GM23338 (cell line): ENCODE measurements at regions not wholly inside any gene's neighbourhood (a gene's known extent, or its start where the extent isn't known, plus 50 kb on each side); places are given as distances from the start of the nearest gene placed in this dataset.

Experiments used
- ATAC-seq: fragments of 200-7000 bp; cut with Tn5 transposase; 3 replicates; pipeline ENCODE4 v1.9.1; 2020
- DNase-seq: peaks from one replicate; pipeline ENCODE4 v3.0.0-alpha.2; 2015; ENCODE audit warnings: low spot score
- H2AFZ ChIP-seq: fragments of 200-600 bp; sonication (generic); 2 replicates; pipeline ENCODE4 v1.8.0; 2016; ENCODE audit warnings: antibody characterized with exemption, mild to moderate bottlenecking, moderate library complexity
- H3F3A ChIP-seq: fragments of 200-600 bp; sonication (generic); replicated peaks from 2 replicates; pipeline ENCODE4 v1.8.0; 2017; ENCODE audit warnings: antibody characterized with exemption, mixed run types, low read depth
- H3K27ac ChIP-seq: fragments of 200-600 bp; sonication (generic); 2 replicates; pipeline ENCODE4 v1.6.1; 2016; ENCODE audit warnings: low read depth
- H3K27me3 ChIP-seq: fragments of 200-600 bp; sonication (generic); 2 replicates; pipeline ENCODE4 v1.8.0; 2016; ENCODE audit warnings: mild to moderate bottlenecking, mixed run types, moderate library complexity; ENCODE audit not compliant: insufficient read depth
- H3K36me3 ChIP-seq: fragments of 200-600 bp; sonication (generic); 2 replicates; pipeline ENCODE4 v1.8.0; 2016; ENCODE audit warnings: mild to moderate bottlenecking; ENCODE audit not compliant: insufficient read depth
- H3K4me1 ChIP-seq: fragments of 200-600 bp; sonication (generic); 2 replicates; pipeline ENCODE4 v1.8.0; 2016; ENCODE audit warnings: mild to moderate bottlenecking, moderate library complexity; ENCODE audit not compliant: insufficient read depth
- H3K4me2 ChIP-seq: fragments of 200-600 bp; sonication (generic); 2 replicates; pipeline ENCODE4 v1.7.1; 2017; ENCODE audit warnings: mixed run types
- H3K4me3 ChIP-seq: fragments of 200-600 bp; sonication (generic); 2 replicates; pipeline ENCODE4 v1.6.1; 2016; ENCODE audit warnings: mixed run types
- H3K79me2 ChIP-seq: fragments of 200-600 bp; sonication (generic); replicated peaks from 2 replicates; pipeline ENCODE4 v1.8.0; 2017; ENCODE audit warnings: mild to moderate bottlenecking; ENCODE audit not compliant: insufficient read depth
- H3K9me2 ChIP-seq: fragments of 200-600 bp; sonication (generic); 2 replicates; pipeline ENCODE4 v1.8.0; 2017; ENCODE audit not compliant: insufficient read depth
- H4K20me1 ChIP-seq: fragments of 200-600 bp; sonication (generic); replicated peaks from 2 replicates; pipeline ENCODE4 v1.8.0; 2017; ENCODE audit warnings: mild to moderate bottlenecking; ENCODE audit not compliant: insufficient read depth
- H3K27ac Mint-ChIP-seq: 2 replicates; pipeline ENCODE4 v1.8.0; 2020; ENCODE audit warnings: inconsistent platforms, mild to moderate bottlenecking, moderate library complexity, mixed read lengths
- H3K27me3 Mint-ChIP-seq: 3 replicates; pipeline ENCODE4 v1.8.0; 2022; ENCODE audit warnings: low read depth, mild to moderate bottlenecking, moderate library complexity, mixed read lengths, inconsistent platforms; ENCODE audit not compliant: insufficient read depth, poor library complexity
- H3K36me3 Mint-ChIP-seq: 3 replicates; pipeline ENCODE4 v1.8.0; 2021; ENCODE audit warnings: low read depth, mild to moderate bottlenecking, inconsistent platforms, moderate library complexity, mixed read lengths
- H3K4me1 Mint-ChIP-seq: 3 replicates; pipeline ENCODE4 v1.8.0; 2020; ENCODE audit warnings: mild to moderate bottlenecking, inconsistent platforms, mixed read lengths
- H3K4me3 Mint-ChIP-seq: 3 replicates; pipeline ENCODE4 v1.8.0; 2021; ENCODE audit warnings: moderate library complexity, mild to moderate bottlenecking, inconsistent platforms, mixed read lengths
- H3K9me3 Mint-ChIP-seq: 3 replicates; pipeline ENCODE4 v1.8.0; 2020; ENCODE audit warnings: moderate library complexity, mild to moderate bottlenecking, inconsistent platforms, mixed read lengths
- CREB1 ChIP-seq: fragments of 250-450 bp; sonication (Bioruptor Pico); IDR thresholded peaks from 2 replicates; pipeline ENCODE4 v1.5.0; 2020; ENCODE audit warnings: low read depth, mild to moderate bottlenecking, moderate library complexity
- CTCF ChIP-seq, 2 experiments: fragments of 200-600 bp in 1 of 2; sonication (generic) in 1 of 2; conservative IDR thresholded peaks; 2 replicates each; pipeline versions ENCODE4 v1.5.1 to v1.6.1; 2016 to 2017; ENCODE audit warnings: antibody characterized with exemption in 2 of 2, low read depth in 2 of 2, mild to moderate bottlenecking in 2 of 2, moderate library complexity in 1 of 2
- ETS1 ChIP-seq: IDR thresholded peaks from 2 replicates; pipeline ENCODE4 v1.6.1; 2016; ENCODE audit warnings: antibody characterized with exemption
- EZH2 ChIP-seq: fragments of 200-600 bp; sonication (generic); IDR thresholded peaks from one replicate; pipeline ENCODE4 v1.8.0; 2017; ENCODE audit warnings: antibody characterized with exemption, mild to moderate bottlenecking, low read depth; ENCODE audit not compliant: unreplicated experiment
- EZH2phosphoT487 ChIP-seq: fragments of 200-600 bp; sonication (generic); IDR thresholded peaks from one replicate; pipeline ENCODE4 v1.8.1; 2018; ENCODE audit warnings: antibody characterized with exemption; ENCODE audit not compliant: unreplicated experiment
- JUNB ChIP-seq: IDR thresholded peaks from one replicate; pipeline ENCODE4 v1.6.1; 2016; ENCODE audit warnings: antibody characterized with exemption; ENCODE audit not compliant: unreplicated experiment
- NANOG ChIP-seq: IDR thresholded peaks from 2 replicates; pipeline ENCODE4 v1.6.1; 2016; ENCODE audit warnings: antibody characterized with exemption, borderline replicate concordance
- POLR2AphosphoS5 ChIP-seq: IDR thresholded peaks from 2 replicates; pipeline ENCODE4 v1.6.1; 2016; ENCODE audit warnings: antibody characterized with exemption, low read depth
- REST ChIP-seq: IDR thresholded peaks from one replicate; pipeline ENCODE4 v1.6.1; 2018; ENCODE audit warnings: antibody characterized with exemption; ENCODE audit not compliant: unreplicated experiment
- STAT1 ChIP-seq: IDR thresholded peaks from one replicate; pipeline ENCODE4 v1.6.1; 2016; ENCODE audit warnings: antibody characterized with exemption; ENCODE audit not compliant: unreplicated experiment
- ZNF114 ChIP-seq: fragments of 250-450 bp; sonication (Bioruptor Pico); IDR thresholded peaks from 2 replicates; pipeline ENCODE4 v1.5.0; 2020; ENCODE audit warnings: mild to moderate bottlenecking, moderate library complexity
- ZNF331 ChIP-seq: fragments of 250-450 bp; sonication (Bioruptor Pico); IDR thresholded peaks from 2 replicates; pipeline ENCODE4 v1.5.0; 2020; ENCODE audit warnings: low read depth, mild to moderate bottlenecking, moderate library complexity
- ZNF462 ChIP-seq: fragments of 250-450 bp; sonication (Bioruptor Pico); IDR thresholded peaks from 2 replicates; pipeline ENCODE4 v1.5.0; 2020; ENCODE audit warnings: mild to moderate bottlenecking, moderate library complexity

- H3K4me3 ChIP-seq: no peak overlapping the region
- H4K20me1 ChIP-seq: no peaks in the 10 kb centered on the region
- no peaks in the 10 kb centered on the region; the same call in 2 of the 3 replicates for H3K36me3 Mint-ChIP-seq
- DNase-seq (no peak), ATAC-seq (no peak)
- peaks cover 6% of the 10 kb centered on the region; the same call in 2 of the 3 replicates for H3K4me1 Mint-ChIP-seq
- H3K9me2 ChIP-seq: peaks cover 44% of the 10 kb centered on the region
- no peaks in the 10 kb centered on the region for H3K27me3 Mint-ChIP-seq
- no peak overlapping the region for H3K27ac Mint-ChIP-seq
- H3K4me2 ChIP-seq: no peak overlapping the region
- H3K4me1 ChIP-seq: no peaks in the 10 kb centered on the region
- H3K9me3 Mint-ChIP-seq: peaks cover 6% of the 10 kb centered on the region; the same call in 1 of the 3 replicates
- H3K4me3 Mint-ChIP-seq: no peak overlapping the region
- no peaks in the 10 kb centered on the region for H3K79me2 ChIP-seq
- no peak for TF ChIP-seq ETS1
- TF ChIP-seq CTCF (conservative IDR thresholded peaks at IDR 0.05; ENCODE audit: low read depth in 2 of 2): no peak
- TF ChIP-seq EZH2phosphoT487: no peak
- no peak for TF ChIP-seq CREB1 (CRISPR knock-in tag)
- TF ChIP-seq ZNF331 (CRISPR knock-in tag): no peak
- no peak for TF ChIP-seq EZH2
- no peak for TF ChIP-seq POLR2AphosphoS5
- TF ChIP-seq REST: no peak
- no peak for TF ChIP-seq ZNF462 (CRISPR knock-in tag)
- TF ChIP-seq NANOG: no peak
- no peak for TF ChIP-seq ZNF114 (CRISPR knock-in tag)
- TF ChIP-seq JUNB: no peak
- no peak for TF ChIP-seq STAT1
- H3K27me3 ChIP-seq: no peaks in the 10 kb centered on the region
- H3K27ac ChIP-seq: no peak overlapping the region
- H3F3A ChIP-seq: no peaks in the 10 kb centered on the region
- H3K36me3 ChIP-seq: no peaks in the 10 kb centered on the region
- H2AFZ ChIP-seq: no peak overlapping the region
Observed at GRCh38 chr18:24773101-24773500, 312.7 kb downstream of the HRH4 start.
